GM12878 (cell line): ENCODE measurements at regions not wholly inside any gene's neighbourhood (a gene's known extent, or its start where the extent isn't known, plus 50 kb on each side); places are given as distances from the start of the nearest gene placed in this dataset.

Source experiments
- CEBPZ ChIP-seq: fragments of 150-350 bp; IDR thresholded peaks from 2 replicates; pipeline ENCODE4 v1.6.1; 2016; ENCODE audit warnings: low read depth, low read length
- MTA3 ChIP-seq: IDR thresholded peaks from 2 replicates; pipeline ENCODE4 v1.6.1; 2012; ENCODE audit warnings: low read length, inconsistent platforms, borderline replicate concordance
- NR2C1 ChIP-seq: fragments of 450-650 bp; IDR thresholded peaks from 2 replicates; pipeline ENCODE4 v1.6.1; 2017; ENCODE audit warnings: antibody characterized with exemption, mild to moderate bottlenecking, moderate library complexity
- NRF1 ChIP-seq: conservative IDR thresholded peaks from 2 replicates; pipeline ENCODE4 v1.6.1; 2011; ENCODE audit warnings: mild to moderate bottlenecking, low read depth, low read length, improper control_type of control experiment
- ZBTB11 ChIP-seq: fragments of 450-650 bp; formaldehyde crosslinking; IDR thresholded peaks from 2 replicates; pipeline ENCODE4 v1.5.0; 2022; ENCODE audit warnings: mild to moderate bottlenecking, missing genetic modification characterization
- ZBTB4 ChIP-seq: fragments of 450-650 bp; formaldehyde crosslinking; IDR thresholded peaks from 2 replicates; pipeline ENCODE4 v1.4.0; 2022; ENCODE audit warnings: mild to moderate bottlenecking, moderate library complexity

- TF ChIP-seq ZBTB4 (CRISPR knock-in tag): no peak
- no peak for TF ChIP-seq NRF1
- no peak for TF ChIP-seq NR2C1
- TF ChIP-seq MTA3: no peak
- TF ChIP-seq ZBTB11 (CRISPR knock-in tag): no peak
- no peak for TF ChIP-seq CEBPZ
Observed at GRCh38 chr12:107251288-107251687, 157.9 kb upstream of the CRY1 start (continued).
